ENCODE measurements at regions not wholly inside any gene's neighbourhood (a gene's known extent, or its start where the extent isn't known, plus 50 kb on each side); places are given as distances from the start of the nearest gene placed in this dataset.
"Not testable (repeated sequence)": the region's sequence is repeated elsewhere in the genome, so short reads cannot be mapped to it uniquely, and the experiment has no call there.

DNA sequence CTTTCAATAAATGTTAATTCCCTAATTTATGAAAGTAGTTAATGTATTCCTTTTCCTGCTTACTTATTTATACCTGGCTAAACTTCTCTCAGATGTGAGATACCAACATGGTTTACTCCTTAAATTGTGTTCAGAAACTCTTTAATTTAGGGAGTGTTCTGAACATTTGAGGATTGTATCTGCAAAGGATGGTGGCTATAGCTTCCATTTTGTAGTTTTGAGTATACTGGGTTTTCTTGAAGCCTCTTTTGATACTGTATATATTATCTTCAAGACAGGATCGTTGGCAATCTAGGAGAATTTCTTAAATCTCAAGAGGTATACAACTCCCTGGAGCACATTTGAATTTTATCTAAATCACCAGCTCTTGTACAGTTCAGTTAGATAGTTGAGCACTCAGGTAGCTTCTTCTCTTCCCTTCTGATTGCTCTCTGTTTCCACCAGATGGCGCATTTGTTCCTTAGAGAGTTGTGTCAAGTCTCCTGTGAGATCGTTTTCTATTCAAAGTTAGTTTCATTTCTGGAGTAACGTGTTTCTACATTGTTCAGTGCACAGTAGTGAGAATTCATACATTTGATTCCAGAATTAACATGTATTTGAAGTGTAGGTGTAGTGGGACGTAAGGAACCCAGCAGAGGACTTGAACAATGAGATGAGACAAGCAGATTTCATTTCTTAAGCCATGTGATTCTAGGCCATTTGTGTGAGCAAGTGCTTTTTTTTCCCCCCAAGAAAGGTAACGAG lies 63.2 kb upstream of the GARIN1A start:
- H4K20me1 ChIP-seq (ENCODE audit: insufficient read depth, low read length); H2AFZ ChIP-seq (ENCODE audit: low read length); H3K27me3 ChIP-seq (ENCODE audit: insufficient read depth, low read length); H3K36me3 ChIP-seq (ENCODE audit: insufficient read depth, low read length); DNase-seq (ENCODE audit: insufficient read length, low spot score, missing footprints); H3K4me1 ChIP-seq (ENCODE audit: insufficient read depth, low read length); H3K9me3 ChIP-seq (ENCODE audit: low read depth, low read length): not testable (repeated sequence)
- peak; percentile 45 for TF ChIP-seq CTCF (IDR thresholded peaks at IDR 0.05; ENCODE audit: extremely low read depth, low read depth, low read length)
- H3K79me2 ChIP-seq (ENCODE audit: insufficient read depth, low read length) = peaks cover 34% of the 10 kb centered on the region
- peak overlapping the region; percentile 61 for H3K4me3 ChIP-seq (ENCODE audit: insufficient read depth, low read length)
- peak overlapping the region; percentile 70 for H3K27ac ChIP-seq (ENCODE audit: low read depth, low read length)
- peak overlapping the region; percentile 92 for H3K4me2 ChIP-seq (ENCODE audit: insufficient read depth, low read length)

- not testable (repeated sequence) for H3K4me3 ChIP-seq (ENCODE audit: insufficient read depth, low read length); H4K20me1 ChIP-seq (ENCODE audit: insufficient read depth, low read length); H3K9me3 ChIP-seq (ENCODE audit: low read depth, low read length); H3K4me1 ChIP-seq (ENCODE audit: insufficient read depth, low read length); H2AFZ ChIP-seq (ENCODE audit: low read length); DNase-seq (ENCODE audit: insufficient read length, low spot score, missing footprints); H3K27ac ChIP-seq (ENCODE audit: low read depth, low read length); H3K4me2 ChIP-seq (ENCODE audit: insufficient read depth, low read length); H3K27me3 ChIP-seq (ENCODE audit: insufficient read depth, low read length)
- peaks cover 29% of the 10 kb centered on the region for H3K79me2 ChIP-seq (ENCODE audit: insufficient read depth, low read length)
- H3K36me3 ChIP-seq (ENCODE audit: insufficient read depth, low read length) = peaks cover 25% of the 10 kb centered on the region
These were observed 58.7 kb upstream of the GARIN1A start for GRCh38 chr7:128613366-128613765.

- H3K79me2 ChIP-seq (ENCODE audit: insufficient read depth, low read length) = peaks cover 25% of the 10 kb centered on the region
These were observed 57.3 kb upstream of the GARIN1A start for GRCh38 chr7:128614812-128615211.

GRCh38 chr7:128616799-128617198 lies 55.3 kb upstream of the GARIN1A start:
- H3K9me3 ChIP-seq (ENCODE audit: low read depth, low read length); DNase-seq (ENCODE audit: insufficient read length, low spot score, missing footprints); H3K27me3 ChIP-seq (ENCODE audit: insufficient read depth, low read length); H3K4me1 ChIP-seq (ENCODE audit: insufficient read depth, low read length); H3K4me2 ChIP-seq (ENCODE audit: insufficient read depth, low read length); H3K4me3 ChIP-seq (ENCODE audit: insufficient read depth, low read length); H4K20me1 ChIP-seq (ENCODE audit: insufficient read depth, low read length); H2AFZ ChIP-seq (ENCODE audit: low read length); H3K27ac ChIP-seq (ENCODE audit: low read depth, low read length): not testable (repeated sequence)
- H3K36me3 ChIP-seq (ENCODE audit: insufficient read depth, low read length) = peaks cover 23% of the 10 kb centered on the region
- peaks cover 18% of the 10 kb centered on the region for H3K79me2 ChIP-seq (ENCODE audit: insufficient read depth, low read length)

More at GRCh38 chr7:128614812-128615211, 57.3 kb upstream of the GARIN1A start:
- H3K36me3 ChIP-seq (ENCODE audit: insufficient read depth, low read length) = peaks cover 29% of the 10 kb centered on the region
- H2AFZ ChIP-seq (ENCODE audit: low read length); H3K27me3 ChIP-seq (ENCODE audit: insufficient read depth, low read length); H3K4me3 ChIP-seq (ENCODE audit: insufficient read depth, low read length); H3K4me1 ChIP-seq (ENCODE audit: insufficient read depth, low read length); DNase-seq (ENCODE audit: insufficient read length, low spot score, missing footprints); H4K20me1 ChIP-seq (ENCODE audit: insufficient read depth, low read length); H3K4me2 ChIP-seq (ENCODE audit: insufficient read depth, low read length); H3K27ac ChIP-seq (ENCODE audit: low read depth, low read length); H3K9me3 ChIP-seq (ENCODE audit: low read depth, low read length): not testable (repeated sequence)

Measured in osteoblast (primary cell).